ENCODE measurements at regions not wholly inside any gene's neighbourhood (a gene's known extent, or its start where the extent isn't known, plus 50 kb on each side); places are given as distances from the start of the nearest gene placed in this dataset.

GRCh38 chr2:2824588-2824987 lies 493.5 kb upstream of the MYT1L start:
- DNase-seq, result no peak
- H3K4me3 Mint-ChIP-seq (ENCODE audit: unreplicated experiment), result no peak overlapping the region
- H3K4me1 Mint-ChIP-seq (ENCODE audit: low read depth, unreplicated experiment), result no peaks in the 10 kb centered on the region
- H3K36me3 Mint-ChIP-seq (ENCODE audit: insufficient read depth, unreplicated experiment), result no peaks in the 10 kb centered on the region
- no peaks in the 10 kb centered on the region for H3K36me3 ChIP-seq (ENCODE audit: control insufficient read depth, insufficient read depth, low read length)
- peaks cover 4% of the 10 kb centered on the region; the same call in 1 of the 2 replicates for H3K9me3 ChIP-seq
- H3K27me3 ChIP-seq (replicated peaks; ENCODE audit: control insufficient read depth, insufficient read depth, low read length), result no peaks in the 10 kb centered on the region; the same call in 1 of the 2 replicates
- BruUV-seq (replicated peaks), result no TSS peak
- intact Hi-C loops (cut with micrococcal nuclease; ENCODE audit: unreplicated experiment), result no loop called here
- POLR2A ChIA-PET, result no interaction called here
- H3K4me1 ChIP-seq, result no peaks in the 10 kb centered on the region
- CTCF ChIA-PET, result no interaction called here
- TF ChIP-seq, protein P1, sequence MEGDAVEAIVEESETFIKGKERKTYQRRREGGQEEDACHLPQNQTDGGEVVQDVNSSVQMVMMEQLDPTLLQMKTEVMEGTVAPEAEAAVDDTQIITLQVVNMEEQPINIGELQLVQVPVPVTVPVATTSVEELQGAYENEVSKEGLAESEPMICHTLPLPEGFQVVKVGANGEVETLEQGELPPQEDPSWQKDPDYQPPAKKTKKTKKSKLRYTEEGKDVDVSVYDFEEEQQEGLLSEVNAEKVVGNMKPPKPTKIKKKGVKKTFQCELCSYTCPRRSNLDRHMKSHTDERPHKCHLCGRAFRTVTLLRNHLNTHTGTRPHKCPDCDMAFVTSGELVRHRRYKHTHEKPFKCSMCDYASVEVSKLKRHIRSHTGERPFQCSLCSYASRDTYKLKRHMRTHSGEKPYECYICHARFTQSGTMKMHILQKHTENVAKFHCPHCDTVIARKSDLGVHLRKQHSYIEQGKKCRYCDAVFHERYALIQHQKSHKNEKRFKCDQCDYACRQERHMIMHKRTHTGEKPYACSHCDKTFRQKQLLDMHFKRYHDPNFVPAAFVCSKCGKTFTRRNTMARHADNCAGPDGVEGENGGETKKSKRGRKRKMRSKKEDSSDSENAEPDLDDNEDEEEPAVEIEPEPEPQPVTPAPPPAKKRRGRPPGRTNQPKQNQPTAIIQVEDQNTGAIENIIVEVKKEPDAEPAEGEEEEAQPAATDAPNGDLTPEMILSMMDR (IDR thresholded peaks at IDR 0.05; ENCODE audit: insufficient read depth in 1 of 2, low read depth in 1 of 2, low read length in 1 of 2, severe bottlenecking in 1 of 2, unreplicated experiment in 1 of 2), result no peak
- peaks cover 3% of the 10 kb centered on the region for H3K27me3 Mint-ChIP-seq (ENCODE audit: insufficient read depth, unreplicated experiment)
- H3K9me3 Mint-ChIP-seq (ENCODE audit: unreplicated experiment), result peaks cover 17% of the 10 kb centered on the region
- H3K4me3 ChIP-seq (ENCODE audit: low read depth, low read length), result no peak overlapping the region
- H3K27ac Mint-ChIP-seq (ENCODE audit: unreplicated experiment), result no peak overlapping the region

GRCh38 chr2:2823061-2823753 lies 492.1 kb upstream of the MYT1L start:
- intact Hi-C loops (cut with micrococcal nuclease; ENCODE audit: unreplicated experiment), result no loop called here
- POLR2A ChIA-PET, result no interaction called here
- DNase-seq, result no peak
- no TSS peak for BruUV-seq (replicated peaks)
- Mint-ChIP-seq H3K4me1 (ENCODE audit: low read depth, unreplicated experiment) (no peaks in the 10 kb centered on the region), H3K9me3 (ENCODE audit: unreplicated experiment) (peaks cover 21% of the 10 kb centered on the region), H3K27me3 (ENCODE audit: insufficient read depth, unreplicated experiment) (peaks cover 3% of the 10 kb centered on the region), H3K4me3 (ENCODE audit: unreplicated experiment) (no peak overlapping the region), H3K36me3 (ENCODE audit: insufficient read depth, unreplicated experiment) (no peaks in the 10 kb centered on the region), H3K27ac (ENCODE audit: unreplicated experiment) (no peak overlapping the region)
- TF ChIP-seq, protein P1 (IDR thresholded peaks at IDR 0.05; ENCODE audit: insufficient read depth in 1 of 2, low read depth in 1 of 2, low read length in 1 of 2, severe bottlenecking in 1 of 2, unreplicated experiment in 1 of 2), result no peak
- Histone ChIP-seq H3K9me3 (peaks cover 4% of the 10 kb centered on the region; the same call in 1 of the 2 replicates), H3K27me3 (replicated peaks; ENCODE audit: control insufficient read depth, insufficient read depth, low read length) (no peaks in the 10 kb centered on the region; the same call in 1 of the 2 replicates), H3K36me3 (ENCODE audit: control insufficient read depth, insufficient read depth, low read length) (no peaks in the 10 kb centered on the region), H3K4me1 (no peaks in the 10 kb centered on the region), H3K4me3 (ENCODE audit: low read depth, low read length) (no peak overlapping the region)
- CTCF ChIA-PET, result no interaction called here

GRCh38 chr2:2822143-2822542 lies 491.1 kb upstream of the MYT1L start:
- DNase-seq, result no peak
- H3K9me3 Mint-ChIP-seq (ENCODE audit: unreplicated experiment), result peaks cover 28% of the 10 kb centered on the region
- no peak overlapping the region for H3K27ac Mint-ChIP-seq (ENCODE audit: unreplicated experiment)
- Histone ChIP-seq H3K4me3 (ENCODE audit: low read depth, low read length) (no peak overlapping the region), H3K4me1 (no peaks in the 10 kb centered on the region), H3K36me3 (ENCODE audit: control insufficient read depth, insufficient read depth, low read length) (no peaks in the 10 kb centered on the region), H3K27me3 (replicated peaks; ENCODE audit: control insufficient read depth, insufficient read depth, low read length) (no peaks in the 10 kb centered on the region; the same call in 1 of the 2 replicates), H3K9me3 (peaks cover 4% of the 10 kb centered on the region; the same call in 1 of the 2 replicates)
- TF ChIP-seq, protein P1 (IDR thresholded peaks at IDR 0.05; ENCODE audit: insufficient read depth in 1 of 2, low read depth in 1 of 2, low read length in 1 of 2, severe bottlenecking in 1 of 2, unreplicated experiment in 1 of 2), result no peak
- CTCF ChIA-PET, result no interaction called here
- H3K4me1 Mint-ChIP-seq (ENCODE audit: low read depth, unreplicated experiment), result no peaks in the 10 kb centered on the region
- POLR2A ChIA-PET, result no interaction called here
- H3K36me3 Mint-ChIP-seq (ENCODE audit: insufficient read depth, unreplicated experiment), result no peaks in the 10 kb centered on the region
- H3K27me3 Mint-ChIP-seq (ENCODE audit: insufficient read depth, unreplicated experiment), result peaks cover 3% of the 10 kb centered on the region
- intact Hi-C loops (cut with micrococcal nuclease; ENCODE audit: unreplicated experiment), result no loop called here
- no peak overlapping the region for H3K4me3 Mint-ChIP-seq (ENCODE audit: unreplicated experiment)
- BruUV-seq (replicated peaks), result no TSS peak

All from Caco-2 (cell line).